Epithelial cell of esophagus (primary cell): ENCODE measurements at regions not wholly inside any gene's neighbourhood (a gene's known extent, or its start where the extent isn't known, plus 50 kb on each side); places are given as distances from the start of the nearest gene placed in this dataset.

Experiments used
- DNase-seq: peaks from one replicate; pipeline ENCODE4 v3.0.0; 2010; ENCODE audit warnings: low read depth
- H3K4me3 ChIP-seq: 2 replicates; pipeline ENCODE4 v1.5.1; 2011; ENCODE audit warnings: mild to moderate bottlenecking, low read length, control low read depth
- TF ChIP-seq, protein P1 (sequence below): IDR thresholded peaks from 2 replicates; pipeline ENCODE4 v1.5.1; 2011; ENCODE audit warnings: low read depth, mild to moderate bottlenecking, low read length, control low read depth, inconsistent platforms; ENCODE audit not compliant: insufficient read depth; ENCODE audit errors: missing control alignments

DNA sequence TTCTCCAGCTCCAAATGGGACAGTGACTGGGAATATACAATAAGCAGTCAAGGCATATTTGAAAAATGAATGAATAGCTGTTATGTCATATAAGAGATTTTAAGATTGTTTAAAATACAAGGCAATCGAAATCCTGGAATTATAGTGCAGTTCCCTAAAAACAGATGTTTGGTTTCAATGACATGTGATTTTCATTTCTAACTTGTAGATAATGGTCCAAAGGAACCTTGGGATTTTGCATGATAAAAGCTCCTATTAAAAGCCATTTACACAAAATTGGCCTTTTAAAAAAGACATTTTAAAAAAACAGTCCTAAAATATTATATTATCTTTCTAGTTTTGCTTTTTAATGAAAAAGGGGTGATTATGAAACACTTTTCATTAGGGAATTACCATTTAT, 905.1 kb downstream of the GALC start:
- TF ChIP-seq, protein P1, sequence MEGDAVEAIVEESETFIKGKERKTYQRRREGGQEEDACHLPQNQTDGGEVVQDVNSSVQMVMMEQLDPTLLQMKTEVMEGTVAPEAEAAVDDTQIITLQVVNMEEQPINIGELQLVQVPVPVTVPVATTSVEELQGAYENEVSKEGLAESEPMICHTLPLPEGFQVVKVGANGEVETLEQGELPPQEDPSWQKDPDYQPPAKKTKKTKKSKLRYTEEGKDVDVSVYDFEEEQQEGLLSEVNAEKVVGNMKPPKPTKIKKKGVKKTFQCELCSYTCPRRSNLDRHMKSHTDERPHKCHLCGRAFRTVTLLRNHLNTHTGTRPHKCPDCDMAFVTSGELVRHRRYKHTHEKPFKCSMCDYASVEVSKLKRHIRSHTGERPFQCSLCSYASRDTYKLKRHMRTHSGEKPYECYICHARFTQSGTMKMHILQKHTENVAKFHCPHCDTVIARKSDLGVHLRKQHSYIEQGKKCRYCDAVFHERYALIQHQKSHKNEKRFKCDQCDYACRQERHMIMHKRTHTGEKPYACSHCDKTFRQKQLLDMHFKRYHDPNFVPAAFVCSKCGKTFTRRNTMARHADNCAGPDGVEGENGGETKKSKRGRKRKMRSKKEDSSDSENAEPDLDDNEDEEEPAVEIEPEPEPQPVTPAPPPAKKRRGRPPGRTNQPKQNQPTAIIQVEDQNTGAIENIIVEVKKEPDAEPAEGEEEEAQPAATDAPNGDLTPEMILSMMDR: no peak
- H3K4me3 ChIP-seq: no peak overlapping the region
- DNase-seq: no peak

- no peak overlapping the region for H3K4me3 ChIP-seq
- TF ChIP-seq, protein P1: no peak
- DNase-seq: no peak
Observed at GRCh38 chr14:87084908-87085307, 908.1 kb downstream of the GALC start.

GRCh38 chr14:87082917-87083316, 910.1 kb downstream of the GALC start:
- TF ChIP-seq, protein P1: no peak
- no peak for DNase-seq

DNA sequence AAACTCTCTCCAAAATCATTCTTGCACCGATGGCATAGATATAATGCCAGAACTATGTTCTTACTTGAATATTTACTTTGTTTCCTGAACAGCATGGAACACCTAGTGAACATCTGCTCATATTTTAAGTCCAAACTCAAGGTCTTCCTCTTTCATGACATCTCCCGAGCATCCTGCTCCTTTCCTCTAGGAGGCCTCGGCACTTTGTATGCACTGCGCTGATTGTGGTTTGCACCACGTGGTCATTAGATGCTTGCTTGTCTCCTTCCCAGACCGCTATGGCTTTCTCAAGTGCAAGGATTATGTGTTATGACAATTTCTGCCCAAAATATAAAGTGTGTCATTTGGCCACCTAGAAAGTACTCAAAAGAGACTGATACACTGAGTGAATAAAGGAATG, 912.0 kb downstream of the GALC start:
- no peak for DNase-seq
- TF ChIP-seq, protein P1: no peak
- H3K4me3 ChIP-seq: no peak overlapping the region

More at GRCh38 chr14:87082917-87083316, 910.1 kb downstream of the GALC start:
- H3K4me3 ChIP-seq: no peak overlapping the region

GRCh38 chr14:87080146-87080545, 912.8 kb downstream of the GALC start:
- TF ChIP-seq, protein P1: no peak
- no peak overlapping the region for H3K4me3 ChIP-seq
- no peak for DNase-seq

- no peak for DNase-seq
- H3K4me3 ChIP-seq: no peak overlapping the region
- TF ChIP-seq, protein P1: no peak
Observed at GRCh38 chr14:87079416-87079815, 913.6 kb downstream of the GALC start.

DNA sequence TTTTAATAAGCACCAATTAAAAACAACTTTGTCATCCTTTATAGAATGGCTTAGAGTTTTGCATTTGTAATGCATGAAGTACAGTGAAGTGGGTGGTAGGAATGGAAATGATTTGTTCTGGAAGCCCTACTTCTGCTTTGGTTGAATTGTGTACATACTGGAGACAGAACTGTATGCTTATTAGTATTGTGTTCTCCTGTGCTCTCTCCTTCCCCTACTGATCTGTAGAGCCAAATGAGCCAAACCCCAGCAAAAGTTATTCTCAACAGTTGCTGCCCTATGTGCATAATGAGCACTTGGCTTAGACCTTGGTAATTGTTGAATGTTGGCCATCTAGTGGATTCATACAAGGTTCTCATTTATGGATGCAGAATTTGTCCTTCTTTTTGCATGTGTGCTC, 916.1 kb downstream of the GALC start:
- DNase-seq: no peak
- H3K4me3 ChIP-seq: no peak overlapping the region
- TF ChIP-seq, protein P1: no peak
